GM12801 (cell line): ENCODE measurements at regions not wholly inside any gene's neighbourhood (a gene's known extent, or its start where the extent isn't known, plus 50 kb on each side); places are given as distances from the start of the nearest gene placed in this dataset.

Experiments used
- TF ChIP-seq, protein P1 (sequence below): IDR thresholded peaks from one replicate; pipeline ENCODE4 v1.5.1; 2011; ENCODE audit warnings: control low read depth; ENCODE audit not compliant: insufficient read length; ENCODE audit errors: extremely low read depth

DNA sequence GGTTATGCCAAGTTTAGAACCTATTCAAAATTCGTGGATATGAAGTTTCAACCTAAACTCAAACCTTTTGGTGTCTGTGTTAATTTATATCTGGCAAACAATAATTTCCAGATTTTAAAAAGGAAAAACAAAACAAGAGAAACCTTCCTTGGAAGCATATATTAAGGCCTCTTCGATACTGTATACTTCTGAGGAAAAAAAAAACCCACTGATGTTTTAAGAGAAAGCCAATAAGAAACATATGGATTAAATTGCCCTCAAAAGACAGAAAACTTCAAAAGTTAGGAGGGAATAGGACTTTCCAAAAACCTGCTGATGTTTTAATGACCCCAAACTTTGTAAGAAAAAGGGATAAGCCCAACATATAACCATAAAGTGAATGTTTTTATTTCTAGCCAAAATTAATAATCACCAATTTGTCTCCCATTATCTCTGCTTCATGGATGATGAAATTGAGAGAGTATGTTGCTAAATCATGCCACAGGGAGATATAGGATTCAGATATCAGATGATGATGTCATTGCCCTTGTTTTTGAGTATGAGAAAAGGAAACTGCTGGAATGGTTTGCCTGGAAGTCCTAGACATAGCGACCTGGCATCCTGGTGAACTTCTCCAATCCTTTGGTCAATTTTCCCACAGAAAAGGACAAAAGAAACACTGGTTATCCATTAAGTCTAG lies 423.9 kb downstream of the DMRT2 start:
- TF ChIP-seq, protein P1, sequence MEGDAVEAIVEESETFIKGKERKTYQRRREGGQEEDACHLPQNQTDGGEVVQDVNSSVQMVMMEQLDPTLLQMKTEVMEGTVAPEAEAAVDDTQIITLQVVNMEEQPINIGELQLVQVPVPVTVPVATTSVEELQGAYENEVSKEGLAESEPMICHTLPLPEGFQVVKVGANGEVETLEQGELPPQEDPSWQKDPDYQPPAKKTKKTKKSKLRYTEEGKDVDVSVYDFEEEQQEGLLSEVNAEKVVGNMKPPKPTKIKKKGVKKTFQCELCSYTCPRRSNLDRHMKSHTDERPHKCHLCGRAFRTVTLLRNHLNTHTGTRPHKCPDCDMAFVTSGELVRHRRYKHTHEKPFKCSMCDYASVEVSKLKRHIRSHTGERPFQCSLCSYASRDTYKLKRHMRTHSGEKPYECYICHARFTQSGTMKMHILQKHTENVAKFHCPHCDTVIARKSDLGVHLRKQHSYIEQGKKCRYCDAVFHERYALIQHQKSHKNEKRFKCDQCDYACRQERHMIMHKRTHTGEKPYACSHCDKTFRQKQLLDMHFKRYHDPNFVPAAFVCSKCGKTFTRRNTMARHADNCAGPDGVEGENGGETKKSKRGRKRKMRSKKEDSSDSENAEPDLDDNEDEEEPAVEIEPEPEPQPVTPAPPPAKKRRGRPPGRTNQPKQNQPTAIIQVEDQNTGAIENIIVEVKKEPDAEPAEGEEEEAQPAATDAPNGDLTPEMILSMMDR, result no peak

DNA sequence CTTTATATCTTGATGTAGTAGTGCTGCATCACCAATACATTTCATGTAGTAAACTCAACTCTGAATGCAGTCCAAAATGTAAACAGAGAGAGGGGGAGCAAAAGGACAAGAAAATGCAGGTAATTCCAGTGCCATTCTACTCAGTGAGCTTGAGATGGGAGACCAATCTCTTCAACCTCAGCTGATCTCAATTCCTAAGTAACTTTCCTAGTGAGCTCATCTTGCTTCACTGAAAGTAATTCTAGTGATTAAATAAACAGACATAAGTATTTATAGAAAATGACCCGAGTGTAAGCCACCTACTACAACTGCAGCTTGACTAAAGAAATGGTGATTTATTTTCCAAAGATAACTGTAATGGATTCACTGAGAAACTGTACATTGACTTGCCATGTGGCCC lies 424.5 kb downstream of the DMRT2 start:
- TF ChIP-seq, protein P1, result no peak

DNA sequence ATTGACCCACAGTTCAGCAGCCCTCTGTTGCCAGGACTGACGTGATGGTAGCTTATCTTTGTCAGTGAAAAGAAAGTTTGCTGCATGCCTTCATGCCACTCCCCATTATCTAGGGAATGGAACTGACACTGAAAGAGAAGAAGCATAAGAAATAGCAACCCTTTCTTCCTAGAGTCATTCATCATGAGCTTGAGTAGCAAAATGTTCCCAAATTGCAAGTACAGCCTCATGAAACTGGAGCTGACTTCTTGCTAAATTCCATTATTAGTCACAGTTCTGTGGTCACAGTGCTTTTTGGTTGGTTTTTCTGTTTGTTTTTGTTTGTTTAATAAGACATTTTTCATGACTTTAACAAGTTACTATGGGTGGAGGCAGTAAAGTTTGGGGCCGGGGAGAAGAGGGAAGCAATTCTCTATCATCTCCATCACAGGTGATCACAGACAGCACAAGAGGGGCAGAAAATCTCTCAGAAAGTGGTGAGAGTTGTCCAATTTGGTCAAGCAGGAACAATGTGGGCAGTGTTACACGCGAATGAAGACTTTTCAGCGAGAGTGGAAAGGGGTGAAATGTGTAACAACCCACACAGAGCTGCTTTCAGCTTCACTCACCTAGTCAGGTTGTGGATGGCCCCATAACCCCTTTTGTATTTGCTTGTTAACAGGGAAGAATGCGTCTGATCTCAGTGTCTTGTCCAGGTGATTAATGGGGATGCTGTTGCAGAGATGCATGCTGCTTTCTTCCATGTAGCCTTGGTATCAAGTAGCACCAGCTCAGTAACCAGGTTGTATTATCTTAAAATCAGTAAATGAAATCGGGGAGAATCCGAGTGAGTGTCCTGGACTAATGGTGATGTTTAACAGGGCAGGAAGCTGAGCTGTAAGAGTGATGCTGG lies 440.4 kb downstream of the DMRT2 start:
- TF ChIP-seq, protein P1, result no peak

DNA sequence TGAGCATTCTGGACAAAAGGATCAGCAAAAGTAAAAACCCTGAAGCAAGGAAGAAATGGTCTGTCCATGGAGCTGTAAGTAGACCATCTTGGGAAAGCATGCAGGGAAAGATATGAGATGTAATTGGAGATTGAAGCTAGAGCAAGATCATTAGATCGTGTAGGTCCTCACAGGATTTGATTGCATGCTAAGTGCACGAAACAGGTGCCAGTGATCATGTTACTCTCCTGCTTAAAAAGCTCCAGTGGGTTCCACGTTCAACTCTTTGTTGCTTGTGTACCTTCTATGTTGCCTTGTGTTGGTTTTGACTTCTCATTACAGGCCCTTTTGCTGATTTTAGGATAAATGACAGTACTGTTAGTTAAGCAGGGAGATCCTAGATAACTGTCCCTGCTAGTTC lies 442.0 kb downstream of the DMRT2 start:
- TF ChIP-seq, protein P1, result no peak

DNA sequence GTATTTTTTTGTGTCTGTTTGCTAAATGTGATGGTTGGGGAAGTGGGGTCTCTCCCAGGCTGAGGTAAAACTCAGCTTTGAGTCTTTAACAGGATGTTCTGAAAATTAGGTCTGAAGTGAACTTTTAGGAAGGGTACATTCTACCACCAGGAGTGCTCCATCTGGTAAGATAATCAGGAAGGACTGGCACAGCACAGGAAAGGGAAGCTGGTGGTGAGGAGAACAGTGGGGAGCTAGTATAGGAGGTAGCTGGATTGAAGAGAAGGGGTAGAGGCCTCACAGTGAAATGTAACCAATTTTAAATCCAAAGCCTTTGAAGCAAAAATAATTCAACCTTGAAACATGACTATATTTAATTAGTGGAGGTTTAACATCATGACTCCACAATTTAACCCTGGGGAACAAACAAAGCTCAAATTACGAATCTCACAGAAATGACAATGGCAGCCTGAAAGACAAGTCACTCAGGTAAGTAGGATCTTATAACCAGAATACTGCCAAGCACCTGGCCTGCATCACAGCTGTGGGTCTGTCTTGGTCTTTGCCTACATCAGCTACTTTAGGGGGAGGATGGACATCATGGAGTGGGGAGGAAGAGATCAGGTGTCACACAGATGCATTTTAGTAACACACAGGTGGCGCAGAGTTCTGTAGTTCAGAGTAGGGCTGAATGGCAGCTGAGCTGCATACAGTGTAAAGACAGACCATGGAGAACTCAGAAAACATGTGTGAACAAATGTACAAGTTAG lies 445.3 kb downstream of the DMRT2 start:
- TF ChIP-seq, protein P1, result no peak

DNA sequence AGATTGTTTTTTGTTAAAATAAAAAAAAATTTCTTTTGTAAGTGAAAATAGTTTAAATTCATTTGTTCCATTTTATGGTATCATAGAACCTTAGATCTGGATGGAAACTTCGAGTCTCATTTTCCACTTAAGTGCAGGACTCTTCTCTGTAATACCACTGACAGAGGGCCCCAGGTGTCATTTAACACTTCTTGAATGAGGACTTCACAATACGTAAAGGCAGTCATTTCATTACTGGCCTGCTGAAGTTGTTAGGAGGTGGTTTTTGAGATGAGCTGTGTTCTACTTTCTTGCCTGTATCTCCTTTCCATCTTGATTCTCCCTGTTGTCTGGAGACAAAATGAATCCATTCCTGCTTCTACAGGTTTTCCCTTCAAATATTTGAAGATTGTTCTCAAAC lies 455.3 kb downstream of the DMRT2 start:
- TF ChIP-seq, protein P1, result no peak

DNA sequence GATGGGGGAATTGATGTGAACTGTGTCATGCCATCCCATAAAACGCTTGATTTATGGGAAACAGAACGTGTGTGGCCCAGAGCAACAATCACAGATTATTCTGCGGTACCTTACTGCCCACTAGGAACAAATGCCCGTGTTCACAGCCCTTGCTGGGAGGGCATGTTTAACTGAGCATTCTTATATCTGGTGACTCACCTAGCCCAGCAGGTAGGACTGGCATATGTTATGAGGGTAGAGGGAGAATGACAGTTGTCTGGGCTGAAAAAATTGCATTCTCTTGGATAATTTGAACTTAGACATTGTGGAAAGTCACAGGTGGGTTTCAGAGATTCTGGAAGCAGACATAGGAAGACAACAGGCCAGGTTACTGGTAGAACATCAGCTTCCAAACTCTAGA lies 460.6 kb downstream of the DMRT2 start:
- TF ChIP-seq, protein P1, result no peak
